ENCODE measurements at regions not wholly inside any gene's neighbourhood (a gene's known extent, or its start where the extent isn't known, plus 50 kb on each side); places are given as distances from the start of the nearest gene placed in this dataset.

DNA sequence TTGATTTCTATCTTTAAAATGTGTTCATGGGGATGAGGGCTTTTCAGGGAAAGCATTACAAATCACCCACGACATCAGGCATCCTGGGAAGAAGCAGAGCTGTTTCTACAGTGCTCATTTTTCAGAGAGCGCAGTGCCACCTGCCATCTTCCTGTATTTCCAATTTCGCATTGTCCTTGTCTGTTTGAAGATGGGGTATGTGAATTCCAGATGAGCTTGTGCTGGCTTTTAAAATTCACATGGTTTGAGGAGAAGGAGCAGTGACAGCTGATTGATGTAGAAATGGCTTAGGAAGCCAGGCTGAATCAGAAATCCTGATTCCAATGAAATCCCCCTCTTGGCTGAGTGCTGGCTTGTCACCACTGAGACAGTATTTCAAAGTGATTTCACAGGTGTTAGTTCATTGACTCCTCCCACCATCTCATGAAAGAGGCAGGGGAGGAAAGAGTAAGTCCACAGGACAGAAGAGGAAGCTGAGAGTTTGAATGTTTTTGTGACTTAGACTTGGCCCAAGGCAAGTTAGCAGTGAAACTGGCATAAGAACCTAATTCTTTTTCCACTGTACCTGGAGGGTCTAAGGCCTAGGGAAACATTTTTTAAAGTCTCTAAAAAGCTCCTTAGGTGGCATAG lies 344.6 kb upstream of the C11orf87 start:
- POLR2A ChIA-PET: no interaction called here
- Histone ChIP-seq H3K36me3 (ENCODE audit: control insufficient read depth, insufficient read depth, low read length) (no peaks in the 10 kb centered on the region), H3K27ac (ENCODE audit: extremely low read depth, low read depth, low read length) (no peak overlapping the region), H3K4me2 (ENCODE audit: insufficient read depth, low read length) (no peak overlapping the region), H3K27me3 (ENCODE audit: control insufficient read depth in 2 of 2, insufficient read depth in 2 of 2, low read length in 2 of 2) (no peaks in the 10 kb centered on the region), H3K9ac (ENCODE audit: insufficient read depth in 1 of 2, low read depth in 2 of 2, low read length in 2 of 2) (no peak overlapping the region), H2AFZ (ENCODE audit: low read depth, low read length) (no peak overlapping the region), H4K20me1 (replicated peaks; ENCODE audit: control insufficient read depth, insufficient read depth, low read length) (no peaks in the 10 kb centered on the region), H3K9me1 (ENCODE audit: control insufficient read depth, insufficient read depth, low read length) (no peaks in the 10 kb centered on the region), H3K4me3 (no peak overlapping the region), H3K79me2 (ENCODE audit: control insufficient read depth, insufficient read depth, low read length) (no peaks in the 10 kb centered on the region), H3K4me1 (replicated peaks in 1 of 2; ENCODE audit: control insufficient read depth in 2 of 2, insufficient read depth in 2 of 2, low read length in 2 of 2) (no peaks in the 10 kb centered on the region), H3K9me3 (replicated peaks; ENCODE audit: control insufficient read depth, insufficient read depth, low read depth, low read length) (no peaks in the 10 kb centered on the region)
- no peak for DNase-seq (ENCODE audit: extremely low read depth in 1 of 4, low spot score in 3 of 4)
- TF ChIP-seq ZC3H4 (CRISPR knock-in tag; IDR thresholded peaks at IDR 0.05; ENCODE audit: borderline replicate concordance) (no peak), MEF2A (IDR thresholded peaks at IDR 0.05; ENCODE audit: control insufficient read depth, low read depth, low read length) (no peak), YY1 (IDR thresholded peaks at IDR 0.05; ENCODE audit: borderline replicate concordance in 1 of 3, control insufficient read depth in 1 of 3, extremely low read depth in 1 of 3, insufficient read depth in 3 of 3, insufficient read length in 1 of 3, insufficient replicate concordance in 2 of 3, low read depth in 1 of 3, low read length in 2 of 3) (no peak), ZNF431 (CRISPR knock-in tag; IDR thresholded peaks at IDR 0.05) (no peak), ZNF589 (CRISPR knock-in tag; IDR thresholded peaks at IDR 0.05; ENCODE audit: low read depth) (no peak), HDAC8 (tag; IDR thresholded peaks at IDR 0.05) (no peak), GABPB1 (CRISPR knock-in tag; IDR thresholded peaks at IDR 0.05) (no peak), MAZ (CRISPR knock-in tag; conservative IDR thresholded peaks at IDR 0.05 in 1 of 2, IDR thresholded peaks at IDR 0.05 in 1 of 2) (no peak)
- TF ChIP-seq, protein P1, sequence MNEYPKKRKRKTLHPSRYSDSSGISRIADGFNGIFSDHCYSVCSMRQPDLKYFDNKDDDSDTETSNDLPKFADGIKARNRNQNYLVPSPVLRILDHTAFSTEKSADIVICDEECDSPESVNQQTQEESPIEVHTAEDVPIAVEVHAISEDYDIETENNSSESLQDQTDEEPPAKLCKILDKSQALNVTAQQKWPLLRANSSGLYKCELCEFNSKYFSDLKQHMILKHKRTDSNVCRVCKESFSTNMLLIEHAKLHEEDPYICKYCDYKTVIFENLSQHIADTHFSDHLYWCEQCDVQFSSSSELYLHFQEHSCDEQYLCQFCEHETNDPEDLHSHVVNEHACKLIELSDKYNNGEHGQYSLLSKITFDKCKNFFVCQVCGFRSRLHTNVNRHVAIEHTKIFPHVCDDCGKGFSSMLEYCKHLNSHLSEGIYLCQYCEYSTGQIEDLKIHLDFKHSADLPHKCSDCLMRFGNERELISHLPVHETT (CRISPR knock-in tag; conservative IDR thresholded peaks at IDR 0.05 in 1 of 2, IDR thresholded peaks at IDR 0.05 in 1 of 2): no peak
- TF ChIP-seq, protein P2, sequence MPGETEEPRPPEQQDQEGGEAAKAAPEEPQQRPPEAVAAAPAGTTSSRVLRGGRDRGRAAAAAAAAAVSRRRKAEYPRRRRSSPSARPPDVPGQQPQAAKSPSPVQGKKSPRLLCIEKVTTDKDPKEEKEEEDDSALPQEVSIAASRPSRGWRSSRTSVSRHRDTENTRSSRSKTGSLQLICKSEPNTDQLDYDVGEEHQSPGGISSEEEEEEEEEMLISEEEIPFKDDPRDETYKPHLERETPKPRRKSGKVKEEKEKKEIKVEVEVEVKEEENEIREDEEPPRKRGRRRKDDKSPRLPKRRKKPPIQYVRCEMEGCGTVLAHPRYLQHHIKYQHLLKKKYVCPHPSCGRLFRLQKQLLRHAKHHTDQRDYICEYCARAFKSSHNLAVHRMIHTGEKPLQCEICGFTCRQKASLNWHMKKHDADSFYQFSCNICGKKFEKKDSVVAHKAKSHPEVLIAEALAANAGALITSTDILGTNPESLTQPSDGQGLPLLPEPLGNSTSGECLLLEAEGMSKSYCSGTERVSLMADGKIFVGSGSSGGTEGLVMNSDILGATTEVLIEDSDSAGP (CRISPR knock-in tag; IDR thresholded peaks at IDR 0.05): no peak
- TF ChIP-seq, protein P3, sequence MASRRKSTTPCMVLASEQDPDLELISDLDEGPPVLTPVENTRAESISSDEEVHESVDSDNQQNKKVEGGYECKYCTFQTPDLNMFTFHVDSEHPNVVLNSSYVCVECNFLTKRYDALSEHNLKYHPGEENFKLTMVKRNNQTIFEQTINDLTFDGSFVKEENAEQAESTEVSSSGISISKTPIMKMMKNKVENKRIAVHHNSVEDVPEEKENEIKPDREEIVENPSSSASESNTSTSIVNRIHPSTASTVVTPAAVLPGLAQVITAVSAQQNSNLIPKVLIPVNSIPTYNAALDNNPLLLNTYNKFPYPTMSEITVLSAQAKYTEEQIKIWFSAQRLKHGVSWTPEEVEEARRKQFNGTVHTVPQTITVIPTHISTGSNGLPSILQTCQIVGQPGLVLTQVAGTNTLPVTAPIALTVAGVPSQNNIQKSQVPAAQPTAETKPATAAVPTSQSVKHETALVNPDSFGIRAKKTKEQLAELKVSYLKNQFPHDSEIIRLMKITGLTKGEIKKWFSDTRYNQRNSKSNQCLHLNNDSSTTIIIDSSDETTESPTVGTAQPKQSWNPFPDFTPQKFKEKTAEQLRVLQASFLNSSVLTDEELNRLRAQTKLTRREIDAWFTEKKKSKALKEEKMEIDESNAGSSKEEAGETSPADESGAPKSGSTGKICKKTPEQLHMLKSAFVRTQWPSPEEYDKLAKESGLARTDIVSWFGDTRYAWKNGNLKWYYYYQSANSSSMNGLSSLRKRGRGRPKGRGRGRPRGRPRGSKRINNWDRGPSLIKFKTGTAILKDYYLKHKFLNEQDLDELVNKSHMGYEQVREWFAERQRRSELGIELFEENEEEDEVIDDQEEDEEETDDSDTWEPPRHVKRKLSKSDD (conservative IDR thresholded peaks at IDR 0.05; ENCODE audit: low read length): no peak
- WGBS (ENCODE audit: insufficient coverage, low coverage, missing lambda C conversion rate): 0% methylated on average over 3 of the region's 3 CpGs
- CTCF ChIA-PET (ENCODE audit: low intra/inter-chr PET ratio): no interaction called here
- intact Hi-C loops (cut with micrococcal nuclease) (no loop called here), in situ Hi-C loops (cut with MboI) (no loop called here)
- no peak for FAIRE-seq
- no TSS peak for BruUV-seq (replicated peaks)
- ATAC-seq: no peak
